HG03439 (cell line): ENCODE measurements at regions not wholly inside any gene's neighbourhood (a gene's known extent, or its start where the extent isn't known, plus 50 kb on each side); places are given as distances from the start of the nearest gene placed in this dataset.

Source experiments
- ATAC-seq: cut with Tn5 transposase; IDR thresholded peaks from one replicate; pipeline ENCODE4 v1.9.1; 2021; ENCODE audit warnings: mild to moderate bottlenecking, moderate library complexity; ENCODE audit not compliant: unreplicated experiment

DNA sequence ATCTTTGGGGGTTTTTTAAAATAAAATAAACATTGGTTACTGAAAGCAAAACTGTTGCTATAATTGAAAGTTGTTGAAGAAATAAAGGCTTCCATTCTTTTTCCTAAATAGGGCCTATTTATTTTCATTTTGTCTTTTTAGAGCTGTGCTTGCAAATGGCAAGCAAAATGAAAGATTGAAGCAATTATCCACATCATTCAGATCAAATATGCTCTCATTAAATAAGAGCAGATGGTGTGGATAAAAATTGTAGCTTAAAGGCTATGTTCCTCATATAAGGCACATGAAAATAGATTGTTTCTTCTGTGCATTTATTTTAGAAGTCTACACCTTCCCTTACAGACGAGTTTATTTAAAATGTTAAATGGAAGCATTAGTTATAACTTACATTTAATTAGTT is 1317.7 kb downstream of the MRPL39 start:
- no peak for ATAC-seq

DNA sequence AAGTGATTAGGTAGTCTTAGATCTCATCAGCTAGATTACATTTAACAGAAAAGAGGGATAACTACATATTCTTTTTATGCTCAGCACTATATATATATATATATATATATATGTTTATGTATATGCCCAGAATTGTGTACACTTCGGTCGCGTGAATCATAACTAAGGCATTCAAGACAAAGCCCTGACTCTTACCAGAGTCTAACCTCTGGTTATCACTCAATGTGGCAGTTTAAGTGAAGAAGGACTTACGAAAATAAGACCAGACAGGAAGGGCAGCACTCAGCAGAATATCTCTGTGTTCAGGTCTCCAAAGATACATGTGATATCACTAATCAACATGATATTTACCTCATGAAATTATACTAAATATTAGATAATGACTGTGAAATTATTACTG is 1326.7 kb downstream of the MRPL39 start:
- ATAC-seq, result no peak

DNA sequence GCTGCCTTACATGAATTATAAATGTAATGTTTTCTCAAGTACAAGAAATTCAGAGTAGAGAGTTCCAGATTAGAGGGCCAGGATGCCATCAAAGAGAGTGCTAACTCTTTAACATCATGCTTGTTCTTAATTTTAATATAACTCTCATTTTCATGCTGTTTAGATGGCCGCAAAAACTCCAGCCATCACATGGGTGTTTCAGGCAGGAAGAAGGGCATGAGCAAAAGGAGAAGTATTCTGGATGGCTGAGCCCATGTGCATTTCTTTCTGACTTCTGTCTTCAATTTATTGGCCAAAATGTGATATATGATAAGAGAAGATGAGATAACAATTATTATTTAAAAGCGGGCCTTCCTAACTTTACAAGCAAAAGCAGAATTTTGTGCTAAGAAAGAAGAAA is 1328.6 kb downstream of the MRPL39 start:
- no peak for ATAC-seq

- no peak for ATAC-seq
Measured at GRCh38 chr21:24276204-24276603, 1331.1 kb downstream of the MRPL39 start.

DNA sequence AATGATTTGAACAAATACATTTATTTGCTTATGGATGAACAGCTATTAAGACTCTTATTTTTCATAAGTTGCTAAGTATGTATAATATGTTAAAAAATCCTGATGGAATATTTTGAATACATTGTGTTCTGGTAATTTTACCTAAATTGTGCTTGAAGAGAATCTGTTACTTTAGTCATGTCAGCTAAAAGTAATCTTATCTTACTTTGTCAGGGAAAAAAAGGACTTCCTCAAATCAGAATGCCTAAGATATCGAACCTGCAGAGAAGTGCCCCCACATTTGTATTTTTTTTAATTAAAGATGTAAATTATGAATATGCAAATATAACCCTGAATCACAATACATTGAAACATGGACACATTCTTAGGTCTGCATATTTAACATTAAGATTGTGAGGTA is 1331.7 kb downstream of the MRPL39 start:
- ATAC-seq, result no peak

DNA sequence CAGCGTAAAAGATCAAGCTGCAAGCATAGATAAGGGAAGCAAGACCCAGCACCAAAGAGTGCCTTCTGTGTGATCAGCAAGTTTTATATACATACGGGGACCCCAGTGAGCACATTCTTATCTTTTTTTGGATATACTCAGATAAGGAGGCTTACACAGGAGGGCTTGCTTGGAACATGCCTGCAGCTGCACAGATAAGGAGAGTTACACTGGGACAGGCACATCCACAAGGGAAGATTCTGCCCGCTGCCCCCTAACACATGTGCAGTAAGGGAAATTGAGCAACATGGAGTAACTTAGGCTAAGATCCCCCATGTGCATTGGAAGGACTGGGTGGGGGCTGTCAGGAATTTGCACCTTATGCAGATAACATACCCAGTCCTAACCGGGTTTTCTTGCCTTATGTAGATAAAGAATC is 1334.8 kb downstream of the MRPL39 start:
- no peak for ATAC-seq

DNA sequence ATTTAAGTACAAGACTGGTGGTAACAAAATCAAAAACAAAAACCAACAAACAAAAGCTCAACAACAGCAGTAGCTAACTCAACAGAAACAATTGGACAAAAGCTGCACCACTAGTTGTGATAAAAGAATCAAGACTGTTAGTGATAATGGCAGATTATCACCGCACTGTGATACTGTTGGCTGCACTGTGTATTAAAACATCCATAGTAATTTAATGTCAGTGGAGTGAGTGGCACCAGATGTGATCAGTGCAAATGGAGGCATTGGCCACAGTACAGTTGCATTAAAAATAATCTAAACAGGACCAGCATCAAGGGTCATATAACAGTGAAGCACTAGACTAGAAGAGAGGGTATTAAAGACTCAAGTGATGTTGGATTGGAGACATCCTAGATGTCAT is 1341.3 kb downstream of the MRPL39 start:
- ATAC-seq, result no peak

- no peak for ATAC-seq
Measured at GRCh38 chr21:24260751-24261150, 1346.5 kb downstream of the MRPL39 start.

DNA sequence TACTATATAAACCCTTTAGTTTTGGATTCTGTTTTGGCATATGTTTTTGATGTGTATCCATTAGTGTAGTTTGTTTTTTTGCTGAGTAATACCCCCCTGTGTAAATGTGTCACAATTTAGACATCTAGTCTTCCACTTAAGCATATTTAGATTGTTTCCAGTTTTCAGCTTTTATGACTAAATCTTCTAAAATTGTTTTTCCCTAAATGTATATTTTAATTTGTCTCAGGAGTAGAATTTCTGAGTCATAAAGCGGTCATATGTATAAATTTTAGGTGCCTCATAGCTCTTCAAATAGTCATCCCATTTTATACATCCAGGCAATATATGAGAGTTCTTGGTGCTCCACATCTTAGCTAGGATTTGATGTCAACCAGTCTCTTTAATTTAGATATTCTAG is 1348.0 kb downstream of the MRPL39 start:
- no peak for ATAC-seq

DNA sequence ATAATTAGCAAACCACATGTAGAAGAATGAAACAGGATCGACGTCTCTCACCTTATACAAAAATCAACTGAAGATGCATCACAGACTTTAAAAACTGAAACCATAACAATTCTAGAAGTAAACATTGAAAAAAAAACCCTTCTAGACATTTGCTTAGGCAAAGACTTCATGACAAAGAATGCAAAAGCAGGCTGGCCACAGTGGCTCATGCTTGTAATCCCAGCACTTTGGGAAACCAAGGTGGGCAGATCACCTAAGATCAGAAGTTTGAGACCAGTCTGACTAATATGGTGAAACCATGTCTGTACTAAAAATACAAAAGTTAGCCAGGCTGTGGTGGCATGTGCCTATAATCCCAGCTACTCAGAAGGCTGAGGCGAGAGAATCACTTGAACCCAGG is 1351.7 kb downstream of the MRPL39 start:
- no peak for ATAC-seq

GRCh38 chr21:24225431-24225830 is 1381.8 kb downstream of the MRPL39 start:
- ATAC-seq, result no peak

- no peak for ATAC-seq
Measured at GRCh38 chr21:24224422-24224821, 1382.9 kb downstream of the MRPL39 start.

DNA sequence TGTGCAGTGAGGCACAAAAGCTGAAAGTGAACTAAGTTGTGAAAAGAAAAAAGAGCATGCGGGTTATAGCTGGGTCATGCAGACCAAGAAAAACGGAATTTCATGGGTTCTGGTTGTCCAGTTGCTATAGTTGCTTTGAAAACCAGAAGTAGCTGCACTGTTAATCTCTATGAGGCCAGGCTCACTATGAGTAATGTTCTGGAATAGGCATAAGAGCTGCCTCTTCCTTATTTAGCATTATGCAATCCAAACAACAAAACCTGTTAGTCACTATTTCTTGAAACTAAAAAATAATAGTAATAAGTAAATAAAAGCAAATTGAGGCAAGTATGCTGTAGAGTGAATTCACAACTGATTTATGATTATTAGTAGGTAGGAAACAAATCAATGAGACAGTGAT is 1383.7 kb downstream of the MRPL39 start:
- no peak for ATAC-seq

- no peak for ATAC-seq
Measured at GRCh38 chr21:24222676-24223075, 1384.6 kb downstream of the MRPL39 start.

GRCh38 chr21:24220446-24220845 is 1386.8 kb downstream of the MRPL39 start:
- no peak for ATAC-seq

DNA sequence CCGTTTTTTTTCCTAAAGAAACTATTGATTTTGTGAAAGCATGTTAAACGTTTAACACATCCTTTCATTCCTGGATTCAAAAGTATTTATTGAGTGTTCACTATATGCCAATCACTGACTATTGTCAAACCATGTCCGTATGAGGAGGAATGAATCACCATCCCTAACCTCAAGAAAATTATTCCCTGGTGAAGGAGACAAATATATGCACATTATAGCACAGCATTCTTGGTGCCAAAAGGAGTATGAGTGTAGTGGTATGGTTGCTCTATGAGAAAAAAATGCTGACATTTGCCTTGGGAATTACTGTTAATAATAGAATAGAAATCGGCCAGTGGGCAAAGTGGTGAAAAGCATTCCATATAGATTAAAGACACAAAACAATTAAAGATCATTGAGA is 1390.1 kb downstream of the MRPL39 start:
- no peak for ATAC-seq

DNA sequence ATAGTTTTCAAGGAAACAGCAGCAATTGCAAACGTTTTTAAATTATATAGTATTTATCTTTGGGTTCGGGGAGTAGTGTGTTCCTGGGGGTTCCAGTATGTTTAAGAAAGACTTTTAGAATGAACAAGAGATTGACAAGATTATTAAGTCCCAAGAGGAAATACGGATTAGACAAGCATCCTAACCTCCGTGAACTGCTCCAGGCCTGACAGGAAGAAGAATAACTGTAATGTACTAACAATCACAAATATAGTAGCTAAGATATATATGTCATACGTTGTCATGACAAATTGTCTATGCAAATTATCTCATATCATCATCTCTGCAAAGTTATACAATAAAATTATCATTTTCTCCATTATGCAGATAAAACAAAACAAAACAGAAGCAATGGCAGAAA is 1397.2 kb downstream of the MRPL39 start:
- no peak for ATAC-seq

DNA sequence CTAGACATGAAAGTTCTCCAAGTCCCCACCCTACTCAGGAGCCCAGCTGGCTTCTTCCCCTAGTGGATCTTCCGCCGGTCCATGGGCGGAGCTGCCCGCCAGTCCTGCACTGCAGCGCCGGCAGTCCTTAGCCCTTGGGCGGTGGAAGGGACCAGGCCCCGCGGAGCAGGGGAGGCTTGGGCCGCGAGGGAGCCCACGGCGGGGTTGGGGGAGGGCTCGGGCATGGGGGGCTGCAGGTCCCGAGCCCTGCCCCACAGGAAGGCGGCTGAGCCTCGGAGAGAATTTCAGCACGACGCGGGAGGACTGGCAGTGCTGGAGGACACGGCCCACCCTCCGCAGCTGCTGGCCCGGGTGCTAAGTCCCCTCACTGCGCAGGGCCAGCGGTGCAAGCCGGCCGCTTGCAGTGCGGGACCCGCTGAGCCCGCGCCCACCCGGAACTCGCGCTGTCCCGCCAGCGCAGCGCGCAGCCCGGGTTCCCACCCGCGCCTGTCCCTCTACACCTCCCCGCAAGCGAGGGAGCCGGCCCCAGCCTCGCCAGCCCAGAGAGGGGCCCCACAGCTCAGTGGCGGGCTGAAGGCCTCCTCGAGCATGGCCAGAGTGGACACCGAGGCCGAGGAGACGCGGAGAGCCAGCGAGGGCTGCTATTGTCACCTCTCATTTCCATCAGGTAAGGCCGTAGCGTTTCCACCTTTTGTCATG is 1398.6 kb downstream of the MRPL39 start:
- ATAC-seq, result no peak

DNA sequence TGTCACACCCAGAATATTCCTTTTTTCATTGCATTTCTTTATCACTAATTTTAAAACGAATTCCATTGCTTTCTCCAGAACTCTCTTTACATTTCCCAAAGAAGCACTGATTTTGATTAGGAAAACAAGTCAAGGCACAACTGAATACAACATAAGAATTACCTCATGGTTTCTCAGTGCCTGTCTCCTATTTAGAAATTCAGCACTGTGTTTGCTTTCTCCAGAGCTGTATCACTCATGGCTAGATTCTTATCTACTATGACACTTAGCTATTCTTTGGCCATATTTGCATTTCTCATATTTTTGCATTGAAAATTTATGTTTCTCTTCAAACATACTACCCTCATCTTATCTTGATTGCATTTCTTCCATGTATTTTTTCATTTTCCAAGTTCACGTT is 1402.0 kb downstream of the MRPL39 start:
- ATAC-seq, result no peak

GRCh38 chr21:24204641-24205040 is 1402.6 kb downstream of the MRPL39 start:
- ATAC-seq, result no peak

- ATAC-seq, result no peak
Measured at GRCh38 chr21:24200052-24200451, 1407.2 kb downstream of the MRPL39 start.

GRCh38 chr21:24197923-24198322 is 1409.4 kb downstream of the MRPL39 start:
- no peak for ATAC-seq

- ATAC-seq, result no peak
Measured at GRCh38 chr21:24197132-24197643, 1410.1 kb downstream of the MRPL39 start.
